Activated T-cell treated with anti-CD3 and anti-CD28 coated beads, Interleukin-2, amount 50 U/mL, for 72 hours (primary cell): ENCODE measurements at regions not wholly inside any gene's neighbourhood (a gene's known extent, or its start where the extent isn't known, plus 50 kb on each side); places are given as distances from the start of the nearest gene placed in this dataset.

Experiments
- ATAC-seq, 2 donors: fragments of 150-1000 bp; cut with Tn5 transposase; replicated peaks in 1 of 2; 2 replicates each; pipeline ENCODE4 v1.10.0; 2021; ENCODE audit warnings: moderate library complexity in 2 of 2, mild to moderate bottlenecking in 1 of 2
- DNase-seq, 2 donors: peaks; one replicate each; pipeline ENCODE4 v3.0.0; 2021 to 2022; ENCODE audit warnings: mixed read lengths in 1 of 2
- H3K27ac Mint-ChIP-seq: one replicate; pipeline ENCODE4 v1.8.0; 2022; ENCODE audit warnings: mild to moderate bottlenecking, moderate library complexity, mixed read lengths
- H3K27me3 Mint-ChIP-seq: one replicate; pipeline ENCODE4 v1.8.0; 2022; ENCODE audit warnings: low read depth, mixed read lengths
- H3K36me3 Mint-ChIP-seq, 2 donors: one replicate each; pipeline ENCODE4 v1.8.0; 2022; ENCODE audit warnings: mixed read lengths in 2 of 2, mild to moderate bottlenecking in 1 of 2; ENCODE audit not compliant: insufficient read depth in 2 of 2
- H3K4me1 Mint-ChIP-seq: one replicate; pipeline ENCODE4 v1.8.0; 2022; ENCODE audit warnings: low read depth, mixed read lengths
- H3K4me3 Mint-ChIP-seq, 2 donors: one replicate each; pipeline ENCODE4 v1.8.0; 2022; ENCODE audit warnings: mild to moderate bottlenecking in 2 of 2, mixed read lengths in 2 of 2, moderate library complexity in 2 of 2
- H3K9me3 Mint-ChIP-seq, 2 donors: one replicate each; pipeline ENCODE4 v1.8.0; 2022; ENCODE audit warnings: mixed read lengths in 2 of 2

DNA sequence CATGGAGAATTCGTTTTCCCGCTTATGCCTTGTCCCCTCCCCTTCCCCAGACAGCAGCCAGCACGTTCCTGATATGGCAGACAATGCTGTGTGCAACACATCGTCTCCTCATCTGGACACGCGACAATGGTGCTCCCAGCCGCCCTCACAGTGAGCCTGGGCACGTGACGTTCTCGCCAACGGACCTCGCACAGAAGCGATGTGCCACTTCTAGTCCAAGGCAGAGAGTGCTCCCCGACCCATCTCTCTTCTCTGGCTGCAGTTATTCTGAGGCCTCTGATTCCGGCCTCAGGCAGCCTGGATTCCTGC is 505.4 kb downstream of the EIPR1 start:
- Mint-ChIP-seq H3K9me3 (no peaks in the 10 kb centered on the region), H3K27me3 (no peaks in the 10 kb centered on the region), H3K36me3 (no peaks in the 10 kb centered on the region), H3K27ac (no peak overlapping the region), H3K4me1 (no peaks in the 10 kb centered on the region), H3K4me3 (no peak overlapping the region)
- DNase-seq = no peak
- no peak for ATAC-seq

DNA sequence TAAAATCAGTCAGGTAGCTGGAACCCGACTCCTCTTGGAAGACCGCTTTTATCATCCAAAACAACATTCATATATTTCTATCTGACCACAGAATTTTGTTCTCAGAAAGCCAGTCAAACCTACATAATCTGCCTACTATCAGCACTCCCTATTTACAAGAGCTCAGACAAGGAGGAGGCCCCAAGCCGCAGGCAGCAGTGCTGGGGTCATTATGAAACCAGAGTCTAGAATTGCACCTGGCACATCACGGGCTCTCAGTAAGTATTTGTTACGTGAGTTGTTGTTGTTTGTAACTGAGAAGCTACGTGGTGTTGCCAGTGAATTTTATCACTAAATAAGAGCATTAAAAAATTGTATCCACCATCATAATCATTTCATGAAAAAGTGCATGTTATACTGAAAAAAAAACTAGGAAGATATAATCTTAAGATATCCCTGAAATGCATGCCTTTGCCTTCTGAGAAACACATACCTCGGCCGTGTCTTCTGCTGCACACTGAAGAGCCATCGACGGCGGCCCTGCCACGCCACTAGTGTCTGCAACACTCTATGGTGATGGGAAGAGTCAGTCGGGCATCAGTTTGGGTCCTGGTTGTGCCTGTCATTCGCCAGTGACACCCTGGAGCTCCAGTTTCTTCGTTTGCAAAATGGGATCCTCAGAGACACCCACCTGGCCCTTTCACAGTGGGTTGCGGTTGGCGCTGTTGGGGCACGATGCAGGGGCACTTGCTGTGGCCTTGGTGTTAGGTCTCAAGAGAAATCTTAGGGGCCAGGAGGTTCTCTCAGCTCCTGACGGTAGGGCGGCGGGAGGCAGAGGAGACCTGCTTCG is 505.9 kb downstream of the EIPR1 start:
- DNase-seq (no peak), ATAC-seq (no peak)
- no peaks in the 10 kb centered on the region for H3K9me3 Mint-ChIP-seq
- H3K4me1 Mint-ChIP-seq = no peaks in the 10 kb centered on the region
- no peak overlapping the region for H3K4me3 Mint-ChIP-seq
- H3K27ac Mint-ChIP-seq = no peak overlapping the region
- H3K27me3 Mint-ChIP-seq = no peaks in the 10 kb centered on the region
- H3K36me3 Mint-ChIP-seq = no peaks in the 10 kb centered on the region

DNA sequence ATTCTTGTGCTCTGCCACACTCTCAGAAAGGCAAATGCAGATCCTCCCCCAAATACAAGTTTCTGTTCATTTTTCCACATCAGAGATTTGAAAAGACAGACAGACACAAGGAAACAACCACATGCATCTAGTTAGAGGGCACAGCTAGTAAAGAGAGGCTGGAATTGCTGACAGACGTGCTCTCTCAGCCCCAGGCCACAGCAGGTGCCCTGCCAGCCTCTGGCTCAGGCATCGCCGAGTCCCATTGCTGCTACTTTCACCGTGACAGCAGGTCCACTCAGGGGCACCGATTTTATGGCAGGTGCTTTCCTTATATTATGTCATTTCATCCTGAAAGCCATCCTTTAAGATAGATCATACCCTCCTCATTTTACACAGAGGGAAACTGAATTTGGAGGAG is 507.5 kb downstream of the EIPR1 start:
- Mint-ChIP-seq H3K27ac (no peak overlapping the region), H3K4me3 (no peak overlapping the region)
- no peak for ATAC-seq

DNA sequence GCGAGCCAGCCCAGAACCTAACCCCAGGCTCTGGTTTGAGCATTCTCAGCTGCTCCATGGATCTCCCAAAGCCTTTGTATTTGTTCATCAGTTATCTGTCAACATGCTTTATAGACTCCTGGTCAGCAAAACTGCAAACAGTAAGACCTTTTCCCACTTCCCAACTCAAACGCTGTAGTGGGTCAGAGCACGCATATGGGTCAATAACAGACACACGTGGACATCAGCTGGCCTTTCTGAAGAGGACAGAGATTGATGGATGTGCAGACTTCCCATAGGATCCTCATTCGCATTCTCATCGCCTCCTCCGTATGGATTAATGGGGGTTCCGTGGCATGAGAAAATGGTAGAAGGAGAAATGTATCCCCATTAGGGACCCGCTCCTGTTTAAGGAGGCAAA is 508.1 kb downstream of the EIPR1 start:
- Mint-ChIP-seq H3K36me3 (no peaks in the 10 kb centered on the region), H3K4me1 (no peaks in the 10 kb centered on the region), H3K9me3 (no peaks in the 10 kb centered on the region), H3K4me3 (no peak overlapping the region), H3K27ac (no peak overlapping the region), H3K27me3 (no peaks in the 10 kb centered on the region)
- DNase-seq (no peak), ATAC-seq (no peak)

More for the DNA sequence above, 507.5 kb downstream of the EIPR1 start:
- no peaks in the 10 kb centered on the region for H3K36me3 Mint-ChIP-seq
- no peak for DNase-seq
- no peaks in the 10 kb centered on the region for H3K4me1 Mint-ChIP-seq
- no peaks in the 10 kb centered on the region for H3K9me3 Mint-ChIP-seq
- no peaks in the 10 kb centered on the region for H3K27me3 Mint-ChIP-seq

DNA sequence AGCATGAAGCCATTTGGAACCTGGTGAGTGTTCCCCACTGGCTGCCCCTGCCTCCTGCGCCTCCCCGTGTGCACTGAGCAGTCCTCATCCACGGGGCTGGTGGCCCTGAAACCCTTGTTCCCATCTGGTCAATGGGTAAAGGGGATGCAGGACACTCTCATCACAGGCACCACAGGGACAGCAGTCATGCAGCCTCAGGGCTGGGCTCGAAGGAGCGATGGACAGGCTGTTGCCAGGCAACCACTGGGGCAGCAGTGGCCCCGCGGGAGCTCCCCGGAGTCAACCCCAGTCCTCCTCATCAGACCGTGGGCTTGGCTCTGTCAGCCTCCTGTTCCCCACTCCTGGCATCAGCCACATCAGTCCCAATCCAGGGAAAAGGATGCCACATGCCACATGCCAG is 509.5 kb downstream of the EIPR1 start:
- DNase-seq = no peak
- H3K36me3 Mint-ChIP-seq = no peaks in the 10 kb centered on the region
- H3K27me3 Mint-ChIP-seq = no peaks in the 10 kb centered on the region
- no peak overlapping the region for H3K4me3 Mint-ChIP-seq
- ATAC-seq = no peak
- no peaks in the 10 kb centered on the region for H3K9me3 Mint-ChIP-seq
- no peaks in the 10 kb centered on the region for H3K4me1 Mint-ChIP-seq
- no peak overlapping the region for H3K27ac Mint-ChIP-seq

DNA sequence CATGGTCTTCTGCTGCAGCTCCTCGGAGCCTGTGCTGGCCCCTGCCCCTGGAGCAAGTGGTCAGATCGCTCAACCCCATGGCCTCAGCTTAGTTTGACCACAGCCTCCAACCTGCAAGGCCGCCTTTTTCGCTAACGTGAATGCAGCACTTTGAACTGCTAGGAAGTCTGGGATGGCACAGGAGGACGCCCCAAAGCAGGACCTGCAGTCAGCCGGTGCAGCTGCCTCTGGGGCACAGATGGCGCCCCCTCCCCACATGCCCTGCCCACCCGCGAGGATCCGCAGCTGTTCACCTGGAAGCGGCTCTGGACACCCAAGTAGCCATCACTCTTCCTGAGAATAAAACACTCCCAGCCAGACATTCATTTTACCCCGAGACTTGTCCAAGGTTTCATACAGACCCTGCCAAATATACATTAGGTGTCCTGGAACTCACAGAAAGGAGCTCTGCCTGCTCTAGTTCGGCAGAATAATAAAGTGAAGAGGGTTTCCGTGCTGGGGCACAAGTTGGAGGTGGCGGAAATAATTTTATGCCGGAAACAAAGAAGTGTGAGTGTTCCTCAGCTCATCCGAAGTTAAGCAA is 510.1 kb downstream of the EIPR1 start:
- Mint-ChIP-seq H3K4me3 (no peak overlapping the region), H3K27ac (no peak overlapping the region), H3K9me3 (no peaks in the 10 kb centered on the region), H3K4me1 (no peaks in the 10 kb centered on the region), H3K27me3 (no peaks in the 10 kb centered on the region), H3K36me3 (no peaks in the 10 kb centered on the region)
- DNase-seq (no peak), ATAC-seq (no peak)

DNA sequence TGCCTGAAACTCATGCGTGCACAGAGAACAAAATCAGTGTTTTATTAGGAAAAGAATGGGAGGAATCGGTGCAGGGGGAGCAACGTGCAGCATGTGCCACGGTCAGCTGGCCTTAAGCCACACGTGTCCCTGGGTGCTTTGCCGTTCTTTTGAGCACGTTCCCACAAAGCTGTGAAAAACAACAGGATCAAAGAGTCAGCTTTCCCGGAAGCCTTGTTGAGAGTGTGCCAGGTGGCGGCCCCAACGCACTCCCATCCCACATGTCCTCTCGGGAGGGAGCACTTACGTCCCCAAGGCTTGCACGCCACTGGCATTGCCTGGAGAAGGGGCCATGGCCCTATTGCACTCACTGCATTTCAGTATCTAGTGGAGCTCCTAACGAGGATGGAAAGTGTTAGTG is 511.2 kb downstream of the EIPR1 start:
- ATAC-seq (no peak), DNase-seq (no peak)
- Mint-ChIP-seq H3K36me3 (no peaks in the 10 kb centered on the region), H3K27me3 (no peaks in the 10 kb centered on the region), H3K27ac (no peak overlapping the region), H3K4me1 (no peaks in the 10 kb centered on the region), H3K4me3 (no peak overlapping the region), H3K9me3 (no peaks in the 10 kb centered on the region)

DNA sequence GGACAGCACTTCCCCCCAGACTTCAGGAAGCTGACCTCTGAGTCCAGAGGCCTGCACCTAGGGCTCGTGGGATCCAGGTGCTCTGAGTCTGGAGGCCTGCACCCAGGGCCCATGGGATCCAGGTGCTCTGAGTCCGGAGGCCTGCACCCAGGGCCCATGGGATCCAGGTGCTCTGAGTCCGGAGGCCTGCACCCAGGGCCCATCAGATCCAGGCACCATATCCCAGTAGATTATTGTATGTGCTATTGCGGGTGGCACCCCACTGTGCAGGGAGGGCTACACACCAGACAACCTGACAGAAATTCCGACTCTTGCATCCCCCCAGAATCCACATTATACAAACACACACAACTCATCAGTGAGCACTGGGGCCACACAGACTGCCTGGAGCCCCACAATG is 515.2 kb downstream of the EIPR1 start:
- Mint-ChIP-seq H3K27me3 (no peaks in the 10 kb centered on the region), H3K36me3 (no peaks in the 10 kb centered on the region), H3K27ac (no peak overlapping the region), H3K4me3 (no peak overlapping the region), H3K9me3 (no peaks in the 10 kb centered on the region), H3K4me1 (no peaks in the 10 kb centered on the region)
- ATAC-seq = no peak
- DNase-seq = no peak

DNA sequence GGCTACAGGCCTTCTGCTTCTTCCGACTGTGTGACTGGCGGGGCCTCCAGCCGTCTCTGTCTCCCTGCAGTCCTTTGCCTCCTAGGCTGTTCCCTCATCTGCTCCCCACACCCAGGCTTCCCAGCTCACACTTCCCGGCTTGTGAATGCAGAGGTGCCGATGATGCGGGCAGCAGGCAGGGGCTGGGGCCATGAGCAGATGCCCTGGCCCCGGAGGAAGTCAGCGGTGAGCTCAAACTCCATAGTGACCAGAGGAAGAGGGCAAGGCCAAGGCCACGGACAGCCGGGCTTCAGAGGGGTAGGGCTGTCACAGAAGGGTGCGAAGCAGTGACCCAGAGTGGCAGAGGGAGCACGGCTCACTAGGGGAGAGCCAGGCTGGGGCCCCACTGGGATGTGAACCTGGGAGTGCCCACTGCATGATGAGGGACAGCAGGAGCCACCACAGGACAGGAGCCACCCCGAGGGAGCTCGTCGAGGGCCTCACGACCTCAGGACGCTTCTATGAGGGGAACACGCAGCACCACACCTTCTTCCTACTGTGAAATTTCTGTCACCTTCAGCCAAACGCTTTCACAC is 515.9 kb downstream of the EIPR1 start:
- Mint-ChIP-seq H3K4me3 (no peak overlapping the region), H3K27ac (no peak overlapping the region), H3K27me3 (no peaks in the 10 kb centered on the region), H3K4me1 (no peaks in the 10 kb centered on the region), H3K36me3 (no peaks in the 10 kb centered on the region), H3K9me3 (no peaks in the 10 kb centered on the region)
- DNase-seq (no peak), ATAC-seq (no peak)

DNA sequence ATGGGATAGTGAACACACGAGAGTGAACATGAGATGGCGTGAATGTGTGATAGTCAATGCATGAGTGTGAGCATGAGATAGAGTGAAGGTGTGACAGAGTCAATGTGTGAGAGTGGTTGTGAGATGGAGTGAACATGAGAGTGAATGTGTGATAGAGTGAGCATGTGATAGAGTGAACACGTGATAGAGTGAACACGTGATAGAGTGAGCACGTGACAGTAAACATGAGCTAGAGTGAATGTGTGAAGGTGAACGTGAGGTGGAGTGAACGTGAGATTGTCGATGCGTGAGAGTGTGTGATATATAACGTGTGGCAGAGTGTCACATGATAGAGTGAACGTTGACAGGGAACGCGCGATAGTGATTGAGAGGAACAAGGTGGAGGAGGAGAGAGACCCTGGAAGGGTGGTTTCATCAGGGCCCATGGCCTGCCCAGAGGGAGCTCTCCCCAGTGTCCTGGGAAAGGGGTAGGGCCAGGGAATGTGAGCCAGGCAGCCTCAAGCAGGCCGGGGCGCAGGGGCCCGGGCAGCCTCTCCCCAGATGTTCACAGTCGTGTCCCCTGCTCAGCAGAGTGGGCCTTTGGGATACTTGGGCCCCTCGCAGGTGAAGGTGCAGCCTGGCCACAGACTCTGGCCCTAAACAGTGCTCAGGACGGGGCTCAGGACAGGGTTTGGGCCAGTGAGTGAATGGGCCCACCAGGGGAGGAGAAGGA is 516.9 kb downstream of the EIPR1 start:
- Mint-ChIP-seq H3K9me3 (no peaks in the 10 kb centered on the region), H3K4me3 (no peak overlapping the region), H3K27ac (no peak overlapping the region), H3K36me3 (no peaks in the 10 kb centered on the region), H3K27me3 (no peaks in the 10 kb centered on the region), H3K4me1 (no peaks in the 10 kb centered on the region)
- ATAC-seq (no peak), DNase-seq (no peak)

DNA sequence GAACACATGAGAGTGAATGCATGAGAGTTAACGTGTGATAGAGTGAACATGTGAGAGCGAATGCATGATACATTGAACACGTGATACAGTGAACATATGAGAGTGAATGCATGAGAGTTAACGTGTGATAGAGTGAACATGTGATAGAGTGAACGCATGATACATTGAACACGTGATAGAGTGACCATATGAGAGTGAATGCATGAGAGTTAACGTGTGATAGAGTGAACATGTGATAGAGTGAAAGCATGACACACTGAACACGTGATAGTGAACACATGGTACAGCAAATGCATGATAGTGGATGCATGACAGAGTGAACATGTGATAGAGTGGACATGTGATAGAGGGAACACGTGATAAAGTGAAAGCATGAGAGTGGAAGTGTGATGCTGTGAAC is 517.9 kb downstream of the EIPR1 start:
- H3K36me3 Mint-ChIP-seq = no peaks in the 10 kb centered on the region
- ATAC-seq (no peak), DNase-seq (no peak)
- H3K4me3 Mint-ChIP-seq = no peak overlapping the region
- H3K9me3 Mint-ChIP-seq = no peaks in the 10 kb centered on the region
- H3K4me1 Mint-ChIP-seq = no peaks in the 10 kb centered on the region
- H3K27ac Mint-ChIP-seq = no peak overlapping the region
- H3K27me3 Mint-ChIP-seq = no peaks in the 10 kb centered on the region

DNA sequence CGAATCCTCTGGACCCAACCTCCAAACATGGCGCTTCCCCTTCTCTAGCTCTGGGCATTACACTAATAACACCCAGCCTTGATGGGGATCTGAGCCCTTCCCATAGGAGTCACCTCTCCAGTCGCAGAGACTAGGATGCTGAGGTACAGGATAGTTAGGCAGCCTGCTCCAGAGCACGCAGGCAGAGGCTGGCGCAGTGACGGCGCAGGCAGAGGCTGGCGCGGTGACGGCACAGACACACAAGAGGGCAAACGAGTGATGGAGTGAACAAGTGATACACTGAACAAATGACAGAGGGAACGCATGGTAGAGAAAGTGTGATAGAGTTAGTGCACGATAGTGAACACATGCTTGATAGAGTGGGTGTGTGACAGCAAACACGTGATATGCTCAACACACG is 518.5 kb downstream of the EIPR1 start:
- Mint-ChIP-seq H3K36me3 (no peaks in the 10 kb centered on the region), H3K4me1 (no peaks in the 10 kb centered on the region), H3K27me3 (no peaks in the 10 kb centered on the region), H3K4me3 (no peak overlapping the region), H3K27ac (no peak overlapping the region), H3K9me3 (no peaks in the 10 kb centered on the region)
- no peak for DNase-seq
- no peak for ATAC-seq

DNA sequence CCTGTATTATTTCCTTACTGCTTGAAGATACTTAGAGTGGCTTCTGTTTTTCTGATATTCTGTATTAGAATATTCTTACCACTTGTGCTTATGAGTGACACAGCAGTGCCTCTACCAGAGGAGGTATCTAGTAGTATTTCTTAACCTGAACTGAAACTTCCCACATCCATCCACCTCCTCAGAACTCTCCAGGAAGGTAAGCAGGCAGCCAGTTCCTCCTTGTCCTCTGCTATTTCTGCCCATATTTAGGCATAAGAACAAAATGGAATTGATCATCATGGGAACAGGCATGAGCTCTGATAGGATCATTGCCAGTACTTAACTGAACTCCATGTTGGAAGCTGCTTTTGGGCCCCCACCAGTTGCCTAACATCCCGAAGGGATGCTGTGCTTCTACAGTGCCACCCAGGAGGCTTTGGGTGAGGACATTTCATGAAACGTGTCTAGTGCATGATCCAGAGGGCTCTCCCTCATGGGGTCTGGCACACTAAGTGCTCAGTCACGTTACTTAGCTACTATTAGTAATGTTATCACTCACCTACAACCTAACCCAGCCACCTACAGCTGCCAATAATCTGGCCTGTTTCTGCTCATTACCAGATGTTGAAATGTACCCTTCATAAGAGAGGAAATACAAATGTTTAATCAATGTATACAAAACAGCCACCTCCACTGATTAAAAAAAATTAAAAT is 520.7 kb downstream of the EIPR1 start:
- Mint-ChIP-seq H3K27ac (no peak overlapping the region), H3K27me3 (no peaks in the 10 kb centered on the region), H3K36me3 (no peaks in the 10 kb centered on the region), H3K9me3 (no peaks in the 10 kb centered on the region), H3K4me1 (no peaks in the 10 kb centered on the region), H3K4me3 (no peak overlapping the region)
- ATAC-seq (no peak), DNase-seq (no peak)
